ENCODE measurements at regions not wholly inside any gene's neighbourhood (a gene's known extent, or its start where the extent isn't known, plus 50 kb on each side); places are given as distances from the start of the nearest gene placed in this dataset.
"Not testable (repeated sequence)": the region's sequence is repeated elsewhere in the genome, so short reads cannot be mapped to it uniquely, and the experiment has no call there.

DNA sequence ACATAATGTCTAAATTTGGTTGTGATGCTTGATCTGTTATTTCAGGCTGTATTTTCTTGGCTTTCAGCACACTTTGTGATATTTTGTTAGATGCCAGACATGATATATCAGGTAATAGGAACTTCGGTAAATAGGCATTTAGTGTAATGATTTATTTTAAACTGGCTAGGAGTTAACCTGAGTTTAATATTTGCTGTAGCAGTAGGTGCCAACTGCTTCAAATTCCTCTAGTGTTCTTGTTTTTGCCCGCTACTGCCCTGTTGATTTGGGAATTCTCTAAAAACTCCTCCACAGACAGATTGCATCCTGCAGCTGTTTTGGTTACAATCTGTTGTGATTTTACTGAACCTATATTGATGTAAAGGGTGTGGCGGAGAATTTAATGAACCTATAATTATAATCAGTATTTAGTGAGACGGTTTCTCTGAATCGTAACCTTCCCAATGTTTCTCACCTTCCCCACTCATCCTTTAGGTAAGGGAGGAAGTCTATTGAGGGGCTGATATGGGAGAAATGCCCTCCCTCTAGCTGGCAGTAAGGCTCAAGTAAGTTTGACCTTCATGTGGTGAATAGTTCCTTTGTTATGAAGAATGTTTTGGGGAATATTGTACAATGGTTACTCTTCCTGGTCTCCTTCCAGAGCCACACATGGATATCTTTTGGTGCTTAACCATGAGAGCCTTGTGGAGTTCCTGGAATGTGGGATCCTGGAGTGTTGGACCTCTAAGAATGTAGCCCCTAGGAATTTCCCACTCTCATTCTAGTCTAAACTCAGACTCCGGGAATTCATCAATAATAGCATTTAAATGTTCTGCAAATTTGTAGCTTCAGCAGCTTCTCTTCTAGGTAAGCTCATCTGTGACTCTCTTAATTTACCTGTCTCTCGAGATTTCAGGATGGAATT is 634.1 kb downstream of the FSCB start:
- no peaks in the 10 kb centered on the region for H3K36me3 Mint-ChIP-seq
- H3K4me3 Mint-ChIP-seq = no peak overlapping the region
- no peak for ATAC-seq
- H3K9me3 Mint-ChIP-seq = no peaks in the 10 kb centered on the region
- no peak overlapping the region for H3K27ac Mint-ChIP-seq
- H3K4me1 Mint-ChIP-seq = no peaks in the 10 kb centered on the region
- no peaks in the 10 kb centered on the region for H3K27me3 Mint-ChIP-seq

DNA sequence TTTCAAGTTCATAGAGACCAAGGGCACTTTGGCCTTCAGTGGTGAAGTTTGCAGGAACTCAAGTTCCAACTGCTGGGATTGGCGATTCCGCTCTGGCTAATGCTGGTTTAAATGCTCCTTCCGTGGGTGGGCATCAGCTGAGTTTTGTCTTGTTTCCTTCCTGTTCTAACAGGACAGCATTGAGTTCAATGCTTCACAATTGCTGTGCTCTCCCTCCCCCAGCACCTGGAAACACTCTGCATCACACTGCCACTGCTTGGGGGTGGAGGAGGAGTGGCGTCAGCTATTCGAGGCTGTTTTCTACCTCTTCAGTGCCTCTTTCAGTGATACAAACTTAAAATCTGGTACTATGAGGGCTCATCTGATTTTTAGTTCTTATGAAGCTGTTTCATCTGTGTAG is 634.9 kb downstream of the FSCB start:
- H3K4me3 Mint-ChIP-seq = no peak overlapping the region
- H3K27ac Mint-ChIP-seq = no peak overlapping the region
- ATAC-seq = no peak
- no peaks in the 10 kb centered on the region for H3K9me3 Mint-ChIP-seq
- H3K27me3 Mint-ChIP-seq = no peaks in the 10 kb centered on the region
- no peaks in the 10 kb centered on the region for H3K36me3 Mint-ChIP-seq
- no peaks in the 10 kb centered on the region for H3K4me1 Mint-ChIP-seq

DNA sequence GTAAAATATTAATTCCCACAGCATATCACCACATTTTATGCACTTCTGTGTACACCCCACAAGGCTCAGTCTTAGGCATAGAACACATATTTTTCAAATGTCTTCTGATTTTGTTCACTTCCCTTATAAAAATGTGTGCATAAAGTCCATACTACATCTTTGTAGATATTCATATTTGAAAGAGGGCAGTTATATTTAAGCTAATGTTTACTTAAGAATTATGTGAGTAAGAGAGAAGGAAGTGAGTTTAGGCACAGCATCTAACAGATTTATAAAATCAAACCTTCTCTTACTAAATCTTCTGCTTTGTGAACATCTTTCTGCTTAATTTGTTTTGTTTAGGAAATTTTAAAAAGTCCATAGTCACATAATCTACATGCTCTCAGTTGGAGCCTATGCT is 648.1 kb downstream of the FSCB start:
- no peak for ATAC-seq
- H3K27ac Mint-ChIP-seq = no peak overlapping the region
- no peaks in the 10 kb centered on the region for H3K36me3 Mint-ChIP-seq
- H3K4me3 Mint-ChIP-seq = no peak overlapping the region
- H3K9me3 Mint-ChIP-seq = no peaks in the 10 kb centered on the region
- H3K4me1 Mint-ChIP-seq = no peaks in the 10 kb centered on the region
- H3K27me3 Mint-ChIP-seq = no peaks in the 10 kb centered on the region

DNA sequence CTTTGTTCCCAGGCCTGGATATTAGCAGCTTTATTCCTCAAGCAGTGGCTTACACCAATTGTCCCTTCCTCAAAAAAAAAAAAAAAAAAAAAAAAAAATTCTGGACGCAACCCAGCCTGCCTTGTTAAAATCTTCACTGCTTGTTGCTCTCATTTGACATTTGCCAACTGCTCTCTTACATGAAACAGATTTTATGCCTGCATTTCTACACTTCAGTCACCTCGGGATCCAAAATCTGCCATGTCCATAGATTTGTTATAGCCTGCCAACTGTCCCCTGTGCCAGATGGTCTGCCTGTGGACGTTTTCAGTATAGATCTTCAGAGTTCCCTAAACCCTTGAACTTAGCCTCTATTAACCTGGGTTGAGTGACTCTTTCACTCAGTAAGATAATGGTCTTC is 651.5 kb downstream of the FSCB start:
- ATAC-seq = no peak
- H3K9me3 Mint-ChIP-seq = no peaks in the 10 kb centered on the region
- H3K4me1 Mint-ChIP-seq = no peaks in the 10 kb centered on the region
- H3K36me3 Mint-ChIP-seq = no peaks in the 10 kb centered on the region
- H3K27me3 Mint-ChIP-seq = no peaks in the 10 kb centered on the region
- H3K27ac Mint-ChIP-seq = no peak overlapping the region
- H3K4me3 Mint-ChIP-seq = no peak overlapping the region

DNA sequence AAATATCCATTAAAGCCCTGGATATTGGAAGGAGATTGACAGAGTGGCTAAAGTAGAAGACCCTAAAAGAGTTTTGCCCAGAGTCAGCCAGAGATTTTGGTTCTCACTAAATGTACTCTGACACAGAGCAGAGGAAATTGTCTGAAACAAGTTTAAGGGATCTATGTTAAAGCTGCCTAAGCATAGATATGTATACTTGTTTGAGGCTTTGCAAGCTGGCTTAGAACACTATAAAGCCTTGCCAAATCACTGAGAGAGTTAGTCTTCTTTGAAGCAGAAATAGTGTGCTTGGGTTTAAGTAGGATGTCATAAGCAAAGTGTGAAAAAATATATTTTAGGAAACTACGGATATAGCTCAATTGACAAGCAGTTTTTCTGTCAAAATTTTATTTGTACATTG is 653.5 kb downstream of the FSCB start:
- Mint-ChIP-seq H3K9me3 (no peaks in the 10 kb centered on the region), H3K27me3 (no peaks in the 10 kb centered on the region), H3K36me3 (no peaks in the 10 kb centered on the region), H3K4me1 (no peaks in the 10 kb centered on the region), H3K27ac (no peak overlapping the region), H3K4me3 (no peak overlapping the region)
- ATAC-seq = no peak

DNA sequence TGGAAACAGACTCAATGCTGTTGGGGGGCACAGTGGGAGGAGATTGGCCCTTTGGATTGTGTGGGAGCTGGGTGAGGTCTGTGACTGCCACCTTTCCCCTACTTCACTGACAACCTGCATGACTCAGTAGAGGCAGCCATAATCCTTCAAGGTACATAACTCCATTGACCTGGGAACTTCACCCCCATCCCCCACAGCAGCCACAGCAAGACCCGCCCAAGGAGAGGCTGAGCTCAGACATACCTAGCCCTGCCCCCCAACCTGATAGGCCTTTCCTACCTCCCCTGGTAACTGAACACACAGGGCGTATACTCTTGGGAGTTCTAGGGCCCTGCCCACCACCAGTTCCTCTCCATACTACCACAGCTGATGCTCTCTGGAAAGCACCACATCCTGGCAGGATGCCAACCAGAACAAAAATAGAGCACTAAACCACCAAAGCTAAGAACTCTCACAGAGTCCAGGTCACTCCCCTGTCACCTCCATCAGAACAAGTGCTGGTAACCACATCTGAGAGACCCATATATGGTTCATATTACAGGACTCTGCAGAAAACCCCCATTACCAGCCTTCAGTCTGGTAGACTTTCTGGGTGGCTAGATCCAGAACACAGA is 703.9 kb downstream of the FSCB start:
- no peaks in the 10 kb centered on the region for H3K36me3 Mint-ChIP-seq
- no peak for ATAC-seq
- peaks cover 6% of the 10 kb centered on the region for H3K9me3 Mint-ChIP-seq
- H3K27me3 Mint-ChIP-seq = no peaks in the 10 kb centered on the region
- H3K4me1 Mint-ChIP-seq = no peaks in the 10 kb centered on the region
- H3K4me3 Mint-ChIP-seq = no peak overlapping the region
- H3K27ac Mint-ChIP-seq = no peak overlapping the region

DNA sequence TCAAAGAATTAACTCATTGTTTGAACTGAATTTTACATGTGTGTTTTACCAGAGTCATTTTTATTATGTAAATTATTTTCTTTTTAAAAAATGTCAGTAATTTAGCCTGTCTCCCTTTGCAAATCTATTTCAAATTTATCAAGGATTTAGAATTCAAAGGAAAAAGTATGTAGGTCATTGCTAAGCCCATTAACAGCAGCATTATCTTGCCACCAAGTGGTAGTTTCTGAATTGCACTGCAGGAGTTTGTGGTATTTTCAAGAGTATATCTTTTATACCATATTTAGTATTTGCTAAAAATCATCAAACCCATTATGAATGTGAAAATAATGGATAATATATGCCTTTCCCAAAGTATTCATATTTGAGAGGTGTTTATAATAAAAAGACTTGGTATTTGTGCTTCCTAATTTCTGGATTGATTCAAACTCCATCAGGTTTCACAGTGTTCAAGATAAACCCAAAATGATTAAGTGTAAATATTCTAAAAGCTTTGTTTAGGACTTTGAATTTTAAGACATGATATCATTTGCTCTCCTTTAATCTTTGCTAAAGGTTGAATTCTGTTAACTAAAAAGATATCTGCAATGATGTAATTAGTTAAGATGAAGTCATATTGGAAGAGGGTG is 711.4 kb downstream of the FSCB start:
- H3K4me3 Mint-ChIP-seq = no peak overlapping the region
- ATAC-seq = no peak
- no peaks in the 10 kb centered on the region for H3K27me3 Mint-ChIP-seq
- no peaks in the 10 kb centered on the region for H3K9me3 Mint-ChIP-seq
- H3K27ac Mint-ChIP-seq = no peak overlapping the region
- H3K36me3 Mint-ChIP-seq = no peaks in the 10 kb centered on the region
- no peaks in the 10 kb centered on the region for H3K4me1 Mint-ChIP-seq

DNA sequence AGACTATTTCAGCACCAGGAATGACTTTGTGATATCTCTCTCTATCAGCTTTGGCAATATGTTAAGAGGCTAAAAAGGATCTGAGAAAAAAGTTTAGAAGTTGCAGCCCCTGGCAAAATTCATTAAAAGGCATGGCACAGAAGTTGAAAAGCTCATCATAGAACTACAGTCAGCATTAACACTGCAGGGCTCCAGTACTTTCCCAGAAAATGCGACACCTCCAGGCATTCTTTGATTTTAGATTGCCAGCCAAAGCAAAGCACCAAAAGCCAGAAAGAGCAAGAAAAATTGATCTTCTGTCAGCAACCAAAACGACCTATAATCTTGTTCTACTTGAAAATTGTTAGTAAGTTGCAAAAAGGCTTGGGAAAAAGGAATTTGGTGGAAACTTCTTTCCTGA is 713.5 kb downstream of the FSCB start:
- H3K4me3 Mint-ChIP-seq = no peak overlapping the region
- no peak for ATAC-seq
- H3K27ac Mint-ChIP-seq = no peak overlapping the region
- H3K9me3 Mint-ChIP-seq = no peaks in the 10 kb centered on the region
- H3K4me1 Mint-ChIP-seq = no peaks in the 10 kb centered on the region
- H3K27me3 Mint-ChIP-seq = no peaks in the 10 kb centered on the region
- no peaks in the 10 kb centered on the region for H3K36me3 Mint-ChIP-seq

DNA sequence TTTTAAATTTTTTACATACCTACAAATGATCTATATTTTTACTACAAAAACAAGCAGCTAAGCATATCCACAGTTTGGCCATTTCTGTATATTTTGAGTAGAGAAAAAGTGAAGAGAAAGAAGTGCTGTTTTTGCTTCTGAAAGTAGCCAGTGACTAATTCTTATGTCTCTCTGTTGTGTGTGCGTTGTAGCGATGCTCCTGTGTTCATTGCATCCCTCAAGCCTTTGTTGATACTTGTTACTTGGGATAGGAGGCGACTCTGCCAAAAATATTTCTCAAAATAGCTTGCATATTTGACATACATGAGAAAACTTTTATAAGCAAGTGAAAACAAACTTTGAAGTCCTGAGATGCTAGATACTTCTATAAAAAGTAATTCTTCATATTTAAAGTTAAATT is 714.1 kb downstream of the FSCB start:
- H3K27me3 Mint-ChIP-seq = no peaks in the 10 kb centered on the region
- H3K9me3 Mint-ChIP-seq = no peaks in the 10 kb centered on the region
- ATAC-seq = no peak
- no peak overlapping the region for H3K27ac Mint-ChIP-seq
- no peak overlapping the region for H3K4me3 Mint-ChIP-seq
- no peaks in the 10 kb centered on the region for H3K4me1 Mint-ChIP-seq
- no peaks in the 10 kb centered on the region for H3K36me3 Mint-ChIP-seq

DNA sequence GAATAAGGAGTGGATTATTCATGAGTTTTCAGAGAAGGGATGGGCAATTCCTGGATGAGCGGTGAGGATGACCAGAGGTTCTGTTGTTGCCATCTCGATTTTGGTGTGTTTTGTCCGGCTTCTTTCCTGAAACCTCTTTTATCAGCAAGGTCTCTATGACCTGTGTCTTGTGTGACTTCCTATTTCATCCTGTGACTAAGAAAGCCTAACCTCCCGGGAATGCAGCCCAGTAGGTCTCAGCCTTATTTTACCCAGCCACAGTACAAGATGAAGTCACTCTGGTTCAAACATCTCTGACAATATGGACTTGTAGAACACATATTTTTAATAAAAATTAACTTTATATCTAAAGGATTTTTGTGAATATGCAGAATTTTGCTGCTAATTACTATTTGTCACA is 716.4 kb downstream of the FSCB start:
- no peaks in the 10 kb centered on the region for H3K4me1 Mint-ChIP-seq
- no peak overlapping the region for H3K4me3 Mint-ChIP-seq
- ATAC-seq = no peak
- no peak overlapping the region for H3K27ac Mint-ChIP-seq
- no peaks in the 10 kb centered on the region for H3K9me3 Mint-ChIP-seq
- no peaks in the 10 kb centered on the region for H3K27me3 Mint-ChIP-seq
- no peaks in the 10 kb centered on the region for H3K36me3 Mint-ChIP-seq

DNA sequence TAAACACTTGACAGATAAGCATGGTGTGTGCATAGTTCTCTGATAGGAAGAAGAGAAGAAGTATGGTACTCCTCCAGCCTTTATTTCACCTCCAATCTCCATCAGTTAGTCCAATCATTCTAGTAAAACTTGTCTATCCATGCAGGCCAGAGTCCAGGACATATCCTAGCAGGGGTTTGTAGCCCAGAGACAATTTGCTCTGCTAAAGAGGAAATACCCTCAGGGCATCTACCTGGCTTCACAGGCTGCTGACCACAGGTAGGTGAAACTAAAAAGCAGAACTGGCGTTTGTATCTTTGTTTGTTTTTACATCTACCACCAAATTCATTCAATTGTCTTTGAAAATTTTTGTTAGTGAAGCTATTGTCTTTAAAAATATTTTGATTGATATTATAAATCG is 717.6 kb downstream of the FSCB start:
- no peak for ATAC-seq
- Mint-ChIP-seq H3K9me3 (no peaks in the 10 kb centered on the region), H3K4me3 (no peak overlapping the region), H3K36me3 (no peaks in the 10 kb centered on the region), H3K4me1 (no peaks in the 10 kb centered on the region), H3K27me3 (no peaks in the 10 kb centered on the region), H3K27ac (no peak overlapping the region)

DNA sequence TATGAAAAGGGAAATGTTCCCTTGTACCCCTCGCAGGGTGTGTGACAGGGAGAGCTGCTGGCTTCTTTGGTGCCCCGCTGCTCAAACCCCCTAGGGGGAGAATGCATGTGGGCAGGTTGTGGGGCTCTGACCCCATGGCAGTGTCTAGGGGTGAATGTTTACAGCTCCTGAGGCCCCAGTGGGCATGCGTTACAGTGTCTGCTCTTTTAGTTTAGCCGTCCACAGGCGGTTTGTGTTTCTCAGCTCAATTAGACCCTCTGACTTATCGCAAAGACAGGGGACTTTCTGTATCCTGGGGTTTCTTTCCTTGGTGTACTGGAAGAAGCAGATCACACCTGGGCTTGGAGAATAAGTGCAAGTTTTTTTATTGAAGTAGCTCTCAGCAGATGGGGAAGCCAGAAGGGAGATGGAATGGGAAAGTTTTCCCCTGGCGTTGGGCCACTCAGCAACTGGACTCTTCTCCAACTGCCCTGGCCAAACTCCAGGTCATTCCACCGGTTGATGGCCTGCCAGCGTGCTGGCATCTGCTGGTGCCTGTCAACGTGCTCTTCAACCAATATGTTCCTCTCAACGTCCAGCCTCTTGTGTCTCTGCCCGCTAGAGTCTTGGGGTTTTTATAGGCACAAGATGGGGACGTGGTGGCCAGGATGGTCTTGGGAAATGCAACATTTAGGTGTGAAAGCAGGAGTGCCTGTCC is 720.9 kb downstream of the FSCB start:
- H3K36me3 Mint-ChIP-seq = no peaks in the 10 kb centered on the region
- no peak overlapping the region for H3K27ac Mint-ChIP-seq
- no peaks in the 10 kb centered on the region for H3K9me3 Mint-ChIP-seq
- H3K27me3 Mint-ChIP-seq = no peaks in the 10 kb centered on the region
- no peak overlapping the region for H3K4me3 Mint-ChIP-seq
- H3K4me1 Mint-ChIP-seq = no peaks in the 10 kb centered on the region
- no peak for ATAC-seq

DNA sequence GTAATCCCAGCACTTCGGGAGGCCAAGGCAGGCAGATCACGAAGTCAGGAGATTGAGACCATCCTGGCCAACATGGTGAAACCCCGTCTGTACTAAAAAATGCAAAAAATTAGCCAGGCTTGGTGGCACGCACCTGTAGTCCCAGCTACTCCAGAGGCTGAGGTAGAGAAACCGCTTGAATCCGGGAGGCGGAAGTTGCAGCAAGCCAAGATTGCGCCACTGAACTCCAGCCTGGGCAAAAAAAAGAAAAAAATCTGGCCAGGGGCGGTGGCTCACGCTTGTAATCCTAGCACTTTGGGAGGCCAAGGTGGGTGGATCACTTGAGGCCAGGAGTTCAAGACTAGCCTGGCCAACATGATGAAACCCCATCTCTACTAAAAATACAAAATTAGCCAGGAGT is 722.7 kb downstream of the FSCB start:
- H3K36me3 Mint-ChIP-seq = not testable (repeated sequence)

DNA sequence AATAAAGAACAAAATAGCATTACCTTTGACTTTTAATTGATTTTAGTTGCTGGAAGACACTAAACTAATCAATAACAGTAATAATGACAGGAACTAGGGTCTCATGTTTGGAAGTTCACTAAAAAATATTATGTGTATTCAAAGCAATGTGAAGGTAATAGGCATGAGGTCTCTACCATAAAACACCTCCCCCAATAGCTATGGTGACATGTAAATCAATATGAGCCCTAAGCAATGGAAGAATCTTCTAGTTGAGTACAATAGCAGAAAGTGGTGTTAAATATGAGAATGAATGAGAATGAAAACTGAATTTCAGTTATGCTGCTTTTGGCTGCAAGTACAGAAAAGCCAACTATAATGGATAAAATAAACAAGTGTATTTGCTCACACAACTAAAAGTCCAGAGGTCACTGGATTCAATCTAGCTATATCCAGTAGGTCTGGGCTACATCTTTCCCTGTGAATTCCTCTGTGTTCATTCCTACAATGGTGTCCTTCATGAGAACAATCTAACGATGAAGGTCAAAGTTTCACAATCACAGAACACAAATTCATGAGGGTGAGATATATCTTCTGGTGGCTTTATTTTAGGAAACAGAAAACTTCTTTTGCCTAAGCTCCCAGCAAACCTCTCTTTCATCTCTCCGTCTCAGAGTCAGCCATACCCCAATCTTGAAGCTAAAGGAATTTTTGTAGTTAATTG is 728.0 kb downstream of the FSCB start:
- H3K27me3 Mint-ChIP-seq = no peaks in the 10 kb centered on the region
- H3K27ac Mint-ChIP-seq = no peak overlapping the region
- no peak overlapping the region for H3K4me3 Mint-ChIP-seq
- no peaks in the 10 kb centered on the region for H3K4me1 Mint-ChIP-seq
- no peaks in the 10 kb centered on the region for H3K36me3 Mint-ChIP-seq
- ATAC-seq = no peak
- peaks cover 12% of the 10 kb centered on the region for H3K9me3 Mint-ChIP-seq

More for the DNA sequence above, 722.7 kb downstream of the FSCB start:
- H3K27ac Mint-ChIP-seq, H3K27me3 Mint-ChIP-seq, ATAC-seq, H3K4me1 Mint-ChIP-seq, H3K9me3 Mint-ChIP-seq, H3K4me3 Mint-ChIP-seq: not testable (repeated sequence)

DNA sequence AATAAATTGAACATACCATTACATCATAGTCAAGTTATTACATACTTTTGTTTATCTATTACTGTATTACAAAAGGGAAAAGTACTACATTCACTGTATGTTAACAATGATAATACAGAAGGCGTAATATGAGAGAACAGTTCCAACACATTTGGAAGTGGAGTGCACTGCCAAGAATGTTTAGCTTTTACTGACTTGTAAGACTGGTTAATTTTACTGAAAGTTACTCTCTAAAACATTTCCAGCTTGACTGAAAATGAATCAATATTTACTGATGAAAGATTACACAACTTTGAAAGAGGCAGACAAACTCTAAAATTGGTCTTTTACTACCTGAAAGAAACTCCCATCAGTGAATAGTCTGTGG is 728.5 kb downstream of the FSCB start:
- no peak overlapping the region for H3K27ac Mint-ChIP-seq
- ATAC-seq = no peak
- no peaks in the 10 kb centered on the region for H3K4me1 Mint-ChIP-seq
- peaks cover 12% of the 10 kb centered on the region for H3K9me3 Mint-ChIP-seq
- H3K27me3 Mint-ChIP-seq = no peaks in the 10 kb centered on the region
- H3K4me3 Mint-ChIP-seq = no peak overlapping the region
- no peaks in the 10 kb centered on the region for H3K36me3 Mint-ChIP-seq
